ENCODE measurements at regions not wholly inside any gene's neighbourhood (a gene's known extent, or its start where the extent isn't known, plus 50 kb on each side); places are given as distances from the start of the nearest gene placed in this dataset.
"Not testable (repeated sequence)": the region's sequence is repeated elsewhere in the genome, so short reads cannot be mapped to it uniquely, and the experiment has no call there.

DNA sequence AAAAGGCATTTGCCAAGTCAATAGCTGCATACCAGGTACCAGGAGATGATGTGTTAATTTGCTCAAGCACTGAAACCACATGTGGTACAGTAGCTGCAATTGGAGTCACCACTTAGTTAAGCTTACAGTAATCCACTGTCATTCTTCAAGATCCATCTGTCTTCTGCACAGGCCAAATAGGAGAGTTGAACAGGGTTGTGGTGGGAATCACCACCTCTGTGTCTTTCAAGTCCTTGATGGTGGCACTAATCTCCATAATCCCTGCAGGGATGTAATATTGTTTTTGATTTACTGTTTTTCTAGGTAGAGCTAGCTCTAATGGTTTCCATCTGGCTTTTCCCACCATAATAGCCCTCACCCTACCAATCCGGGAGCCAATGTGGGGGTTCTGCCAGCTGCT lies 91.9 kb downstream of the FCRL5 start:
- CTCF ChIA-PET = interaction anchor here (1.0 to 1.4 kb wide), 3 partner anchors 9 to 34 kb away, joined by 3 read pairs; no protein-coding TSS in a partner anchor
- TF ChIP-seq, protein P1, sequence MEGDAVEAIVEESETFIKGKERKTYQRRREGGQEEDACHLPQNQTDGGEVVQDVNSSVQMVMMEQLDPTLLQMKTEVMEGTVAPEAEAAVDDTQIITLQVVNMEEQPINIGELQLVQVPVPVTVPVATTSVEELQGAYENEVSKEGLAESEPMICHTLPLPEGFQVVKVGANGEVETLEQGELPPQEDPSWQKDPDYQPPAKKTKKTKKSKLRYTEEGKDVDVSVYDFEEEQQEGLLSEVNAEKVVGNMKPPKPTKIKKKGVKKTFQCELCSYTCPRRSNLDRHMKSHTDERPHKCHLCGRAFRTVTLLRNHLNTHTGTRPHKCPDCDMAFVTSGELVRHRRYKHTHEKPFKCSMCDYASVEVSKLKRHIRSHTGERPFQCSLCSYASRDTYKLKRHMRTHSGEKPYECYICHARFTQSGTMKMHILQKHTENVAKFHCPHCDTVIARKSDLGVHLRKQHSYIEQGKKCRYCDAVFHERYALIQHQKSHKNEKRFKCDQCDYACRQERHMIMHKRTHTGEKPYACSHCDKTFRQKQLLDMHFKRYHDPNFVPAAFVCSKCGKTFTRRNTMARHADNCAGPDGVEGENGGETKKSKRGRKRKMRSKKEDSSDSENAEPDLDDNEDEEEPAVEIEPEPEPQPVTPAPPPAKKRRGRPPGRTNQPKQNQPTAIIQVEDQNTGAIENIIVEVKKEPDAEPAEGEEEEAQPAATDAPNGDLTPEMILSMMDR (IDR thresholded peaks at IDR 0.05; ENCODE audit: control extremely low read depth, extremely low read depth, low read depth, missing control alignments) = no peak
- POLR2A ChIA-PET = no interaction called here
- no peak for DNase-seq (ENCODE audit: extremely low spot score)

DNA sequence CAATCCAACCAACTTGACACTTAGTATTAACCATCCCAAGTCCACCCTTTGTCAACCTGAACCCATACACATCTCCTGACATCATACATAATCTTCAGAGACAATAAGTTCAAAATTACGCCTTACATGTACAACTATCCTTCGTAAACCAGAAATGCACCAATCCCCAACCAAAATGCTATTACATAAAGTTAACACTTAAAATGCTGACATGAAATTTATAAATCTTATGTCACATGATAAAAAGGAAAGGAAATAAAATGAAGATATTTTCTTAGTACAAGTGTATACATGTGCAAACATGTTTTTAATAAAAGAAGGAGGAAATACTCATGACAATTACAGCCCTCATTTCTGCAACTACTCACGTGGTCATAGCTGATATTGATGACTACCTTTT lies 95.0 kb downstream of the FCRL5 start:
- no peak for DNase-seq (ENCODE audit: extremely low spot score)
- CTCF ChIA-PET = no interaction called here
- TF ChIP-seq, protein P1 (IDR thresholded peaks at IDR 0.05; ENCODE audit: control extremely low read depth, extremely low read depth, low read depth, missing control alignments) = no peak
- POLR2A ChIA-PET = no interaction called here

DNA sequence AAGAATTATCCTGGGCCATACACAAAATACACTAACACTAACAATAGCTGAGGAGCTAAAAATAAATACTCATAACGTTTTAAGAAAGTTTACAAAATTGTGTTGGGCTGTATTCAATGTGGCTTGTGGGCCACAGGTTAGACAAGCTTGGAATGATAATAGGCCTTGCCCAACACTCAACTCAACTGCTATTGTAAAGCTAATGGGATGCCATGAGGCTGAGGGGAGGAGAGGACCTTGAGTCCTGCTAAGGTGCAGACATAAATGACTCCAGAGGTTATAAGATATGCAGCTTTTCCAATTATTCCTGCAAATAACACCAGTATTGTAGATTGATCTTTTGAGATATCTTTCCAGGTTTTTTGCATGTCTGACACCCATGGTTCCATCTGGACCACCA lies 97.0 kb downstream of the FCRL5 start:
- TF ChIP-seq, protein P1 (IDR thresholded peaks at IDR 0.05; ENCODE audit: control extremely low read depth, extremely low read depth, low read depth, missing control alignments) = no peak
- ChIA-PET POLR2A (no interaction called here), CTCF (interaction anchor here (1.0 kb wide), 1 partner anchor 40 kb away, joined by 3 read pairs; no protein-coding TSS in a partner anchor)
- no peak for DNase-seq (ENCODE audit: extremely low spot score)

DNA sequence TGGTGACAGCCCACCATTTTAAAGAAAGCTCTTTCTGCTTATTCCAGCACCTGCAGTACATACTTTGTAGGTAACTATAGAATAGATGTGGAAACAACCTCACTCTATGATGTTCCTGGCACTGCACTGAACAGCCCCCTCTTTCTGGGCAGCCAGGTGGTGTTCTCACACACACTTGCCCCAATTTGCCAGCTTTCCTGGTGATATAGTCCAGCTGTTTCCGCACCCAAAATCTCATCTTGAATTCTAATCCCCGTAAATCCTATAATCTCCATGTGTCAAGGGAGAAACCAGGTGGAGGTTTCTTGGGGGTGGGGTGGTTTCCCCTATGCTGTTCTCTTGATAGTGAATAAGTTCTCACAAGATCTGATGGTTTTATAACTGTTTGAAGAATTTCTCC lies 102.2 kb downstream of the FCRL5 start:
- DNase-seq (ENCODE audit: extremely low spot score) = no peak
- TF ChIP-seq, protein P1 (IDR thresholded peaks at IDR 0.05; ENCODE audit: control extremely low read depth, extremely low read depth, low read depth, missing control alignments) = no peak
- ChIA-PET POLR2A (no interaction called here), CTCF (interaction anchor here (0.6 kb wide), 1 partner anchor 56 kb away, joined by 3 read pairs; no protein-coding TSS in a partner anchor)

DNA sequence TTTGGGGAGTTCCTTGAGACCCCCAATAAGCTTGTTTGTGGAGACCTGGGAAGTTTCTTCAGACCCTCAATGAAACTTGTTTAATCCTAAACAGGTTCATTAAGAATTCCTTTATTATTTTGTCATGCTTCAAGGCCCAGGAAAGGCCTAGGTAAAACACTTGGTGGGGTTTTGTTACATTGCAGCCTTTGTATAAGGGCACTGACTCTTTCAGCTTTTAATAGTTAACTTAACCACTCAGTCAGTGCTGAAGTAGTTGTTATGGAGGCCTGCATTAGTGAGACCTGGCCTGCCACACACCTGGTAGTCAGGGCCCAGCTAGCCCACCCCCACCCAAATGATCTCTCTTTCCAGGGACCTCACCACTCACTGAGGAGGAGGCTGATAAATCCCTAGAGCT lies 103.7 kb downstream of the FCRL5 start:
- ChIA-PET CTCF (interaction anchor here (0.9 to 1.3 kb wide), 2 partner anchors 13 to 46 kb away, joined by 3 to 4 read pairs; no protein-coding TSS in a partner anchor), POLR2A (no interaction called here)
- DNase-seq (ENCODE audit: extremely low spot score) = no peak
- TF ChIP-seq, protein P1 (IDR thresholded peaks at IDR 0.05; ENCODE audit: control extremely low read depth, extremely low read depth, low read depth, missing control alignments) = no peak

DNA sequence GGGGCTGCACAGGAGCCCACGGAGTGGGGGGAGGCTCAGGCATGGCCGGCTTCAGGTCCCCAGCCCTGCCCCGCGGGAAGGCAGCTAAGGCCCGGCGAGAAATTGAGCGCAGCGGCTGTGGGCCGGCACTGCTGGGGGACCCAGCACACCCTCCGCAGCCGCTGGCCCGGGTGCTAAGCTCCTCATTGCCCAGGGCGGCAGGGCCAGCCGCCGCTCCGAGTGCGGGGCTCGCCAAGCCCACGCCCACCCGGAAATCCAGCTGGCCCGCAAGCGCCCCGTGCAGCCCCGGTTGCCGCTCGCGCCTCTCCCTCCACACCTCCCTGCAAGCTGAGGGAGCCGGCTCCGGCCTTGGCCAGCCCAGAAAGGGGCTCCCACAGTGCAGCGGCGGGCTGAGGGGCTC lies 106.0 kb downstream of the FCRL5 start:
- DNase-seq (ENCODE audit: extremely low spot score); POLR2A ChIA-PET; CTCF ChIA-PET: not testable (repeated sequence)

DNA sequence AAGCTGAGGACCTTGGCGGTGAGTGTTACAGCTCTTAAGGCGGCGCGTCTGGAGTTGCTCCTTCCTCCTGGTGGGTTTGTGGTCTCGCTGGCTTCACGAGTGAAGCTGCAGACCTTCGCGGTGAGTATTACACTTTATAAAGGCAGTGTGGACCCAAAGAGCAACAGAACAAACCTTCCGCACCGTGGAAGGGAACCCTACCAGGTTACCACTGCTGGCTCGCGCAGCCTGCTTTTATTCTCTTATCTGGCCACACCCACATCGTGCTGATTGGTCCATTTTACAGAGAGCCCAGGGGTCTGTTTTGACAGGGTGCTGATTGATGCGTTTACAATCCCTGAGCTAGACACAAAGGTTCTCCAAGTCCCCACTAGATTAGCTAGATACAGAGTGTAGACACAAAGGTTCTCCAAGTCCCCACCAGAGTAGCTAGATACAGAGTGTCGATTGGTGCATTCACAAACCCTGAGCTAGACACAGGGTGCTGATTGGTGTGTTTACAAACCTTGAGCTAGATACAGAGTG lies 106.6 kb downstream of the FCRL5 start:
- DNase-seq (ENCODE audit: extremely low spot score); POLR2A ChIA-PET: not testable (repeated sequence)
- CTCF ChIA-PET = interaction anchor here (1.8 to 2.2 kb wide), 3 partner anchors 10 to 249 kb away, joined by 4 to 5 read pairs (median 5); no protein-coding TSS in a partner anchor

DNA sequence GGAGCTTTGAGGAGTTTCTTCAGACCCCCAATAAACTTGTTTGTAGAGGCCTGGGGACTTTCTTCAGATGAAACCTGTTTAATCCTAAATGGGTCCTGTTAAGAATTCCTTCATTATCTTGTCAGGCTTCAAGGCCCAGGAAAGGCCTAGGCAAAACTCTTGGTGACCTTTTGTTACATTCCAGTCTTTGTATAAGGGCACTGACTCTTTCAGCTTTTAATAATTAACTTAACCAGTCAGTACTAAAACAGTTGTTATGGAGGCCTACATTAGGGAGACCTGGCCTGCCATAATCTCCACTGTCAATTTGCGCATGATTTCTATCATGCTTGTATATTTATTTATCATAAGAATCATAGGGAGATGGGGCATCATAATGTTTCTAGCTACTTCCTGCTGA lies 110.2 kb downstream of the FCRL5 start:
- TF ChIP-seq, protein P1 (IDR thresholded peaks at IDR 0.05; ENCODE audit: control extremely low read depth, extremely low read depth, low read depth, missing control alignments) = no peak
- POLR2A ChIA-PET = no interaction called here
- CTCF ChIA-PET = no interaction called here
- no peak for DNase-seq (ENCODE audit: extremely low spot score)

Measured in GM10248 (cell line).